ENCODE measurements at regions not wholly inside any gene's neighbourhood (a gene's known extent, or its start where the extent isn't known, plus 50 kb on each side); places are given as distances from the start of the nearest gene placed in this dataset.

- TF ChIP-seq POLR2A (IDR thresholded peaks at IDR 0.05), result no peak
- TF ChIP-seq CTCF (IDR thresholded peaks at IDR 0.05 in 4 of 5, conservative IDR thresholded peaks at IDR 0.05 in 1 of 5), result no peak
Observed at GRCh38 chr6:81371930-81372329, 380.6 kb downstream of the TENT5A start.

Measured in gastrocnemius medialis (tissue), 4 donors.